Retinal pigment epithelial cell (primary cell): ENCODE measurements at regions not wholly inside any gene's neighbourhood (a gene's known extent, or its start where the extent isn't known, plus 50 kb on each side); places are given as distances from the start of the nearest gene placed in this dataset.

ENCODE experiments used
- DNase-seq: peaks from one replicate; pipeline ENCODE4 v3.0.0-alpha.2; 2010; ENCODE audit warnings: low read depth
- H3K4me3 ChIP-seq: 2 replicates; pipeline ENCODE4 v1.5.1; 2011; ENCODE audit warnings: mild to moderate bottlenecking, low read length, control low read depth, moderate library complexity
- TF ChIP-seq, protein P1 (sequence below): conservative IDR thresholded peaks from 2 replicates; pipeline ENCODE4 v1.5.1; 2011; ENCODE audit warnings: low read depth, low read length, control low read depth, inconsistent platforms

GRCh38 chr5:115378754-115379153 lies 82.3 kb upstream of the CCDC112 start:
- TF ChIP-seq, protein P1, sequence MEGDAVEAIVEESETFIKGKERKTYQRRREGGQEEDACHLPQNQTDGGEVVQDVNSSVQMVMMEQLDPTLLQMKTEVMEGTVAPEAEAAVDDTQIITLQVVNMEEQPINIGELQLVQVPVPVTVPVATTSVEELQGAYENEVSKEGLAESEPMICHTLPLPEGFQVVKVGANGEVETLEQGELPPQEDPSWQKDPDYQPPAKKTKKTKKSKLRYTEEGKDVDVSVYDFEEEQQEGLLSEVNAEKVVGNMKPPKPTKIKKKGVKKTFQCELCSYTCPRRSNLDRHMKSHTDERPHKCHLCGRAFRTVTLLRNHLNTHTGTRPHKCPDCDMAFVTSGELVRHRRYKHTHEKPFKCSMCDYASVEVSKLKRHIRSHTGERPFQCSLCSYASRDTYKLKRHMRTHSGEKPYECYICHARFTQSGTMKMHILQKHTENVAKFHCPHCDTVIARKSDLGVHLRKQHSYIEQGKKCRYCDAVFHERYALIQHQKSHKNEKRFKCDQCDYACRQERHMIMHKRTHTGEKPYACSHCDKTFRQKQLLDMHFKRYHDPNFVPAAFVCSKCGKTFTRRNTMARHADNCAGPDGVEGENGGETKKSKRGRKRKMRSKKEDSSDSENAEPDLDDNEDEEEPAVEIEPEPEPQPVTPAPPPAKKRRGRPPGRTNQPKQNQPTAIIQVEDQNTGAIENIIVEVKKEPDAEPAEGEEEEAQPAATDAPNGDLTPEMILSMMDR, result no peak
- no peak overlapping the region for H3K4me3 ChIP-seq
- DNase-seq, result no peak

GRCh38 chr5:115377468-115378217 lies 81.2 kb upstream of the CCDC112 start:
- no peak overlapping the region for H3K4me3 ChIP-seq
- TF ChIP-seq, protein P1, result peak; percentile 36
- no peak for DNase-seq

DNA sequence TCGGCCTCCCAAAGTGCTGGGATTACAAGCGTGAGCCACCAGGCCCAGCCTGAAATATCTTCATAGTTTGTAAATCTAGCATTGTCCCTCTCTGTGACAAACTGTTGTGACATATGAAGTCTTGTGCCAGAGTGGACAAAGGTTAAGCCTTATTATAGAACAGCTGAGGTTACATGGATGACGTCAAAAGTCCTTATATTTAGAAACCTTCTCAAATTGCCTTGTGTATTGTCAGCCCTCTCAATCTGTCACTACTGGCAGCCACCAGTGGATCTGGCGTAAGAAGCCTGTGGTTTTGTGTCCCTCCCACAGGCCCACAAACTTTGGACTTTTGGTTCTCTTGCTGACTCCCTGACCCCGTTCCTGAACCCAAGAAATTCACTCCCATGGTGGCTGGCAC lies 79.4 kb upstream of the CCDC112 start:
- TF ChIP-seq, protein P1, result no peak
- H3K4me3 ChIP-seq, result no peak overlapping the region
- no peak for DNase-seq

DNA sequence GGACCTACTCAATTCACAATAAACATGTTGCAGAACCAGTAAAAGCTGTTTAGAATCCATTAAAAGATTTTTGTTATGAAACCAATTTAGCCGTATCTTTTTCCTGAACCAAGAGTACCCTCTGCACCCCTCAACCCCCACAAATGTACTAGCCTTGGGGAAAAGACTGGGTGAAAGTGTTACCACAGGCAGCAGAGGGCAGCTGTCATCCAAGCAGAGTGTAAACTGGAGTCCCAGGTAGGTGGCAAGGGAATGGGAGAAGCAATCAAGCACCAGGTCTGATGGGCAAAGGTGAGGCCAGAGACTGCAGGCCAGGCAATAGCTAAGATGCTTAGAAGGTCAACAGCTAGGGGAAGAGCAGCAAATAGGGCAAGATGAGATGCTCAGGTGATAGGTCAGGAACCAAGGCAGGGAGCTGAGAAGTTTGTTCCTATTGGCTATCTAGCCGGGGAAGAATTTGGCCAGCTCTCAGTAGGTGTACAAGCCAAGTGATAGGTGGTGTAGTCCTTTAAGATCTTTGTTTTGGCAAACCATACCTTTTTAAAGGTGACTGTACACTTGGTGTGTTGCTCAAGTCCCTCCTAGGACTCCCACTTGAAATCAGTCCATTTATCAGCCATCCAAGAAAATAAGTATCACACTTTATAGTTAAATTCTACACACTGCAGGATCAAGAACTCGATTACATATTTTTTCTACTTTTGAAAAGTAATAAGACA lies 77.8 kb upstream of the CCDC112 start:
- H3K4me3 ChIP-seq, result no peak overlapping the region
- TF ChIP-seq, protein P1, result peak; percentile 17
- no peak for DNase-seq

- H3K4me3 ChIP-seq, result no peak overlapping the region
- DNase-seq, result no peak
- TF ChIP-seq, protein P1, result no peak
These were observed 75.7 kb upstream of the CCDC112 start for GRCh38 chr5:115372146-115372545.

DNA sequence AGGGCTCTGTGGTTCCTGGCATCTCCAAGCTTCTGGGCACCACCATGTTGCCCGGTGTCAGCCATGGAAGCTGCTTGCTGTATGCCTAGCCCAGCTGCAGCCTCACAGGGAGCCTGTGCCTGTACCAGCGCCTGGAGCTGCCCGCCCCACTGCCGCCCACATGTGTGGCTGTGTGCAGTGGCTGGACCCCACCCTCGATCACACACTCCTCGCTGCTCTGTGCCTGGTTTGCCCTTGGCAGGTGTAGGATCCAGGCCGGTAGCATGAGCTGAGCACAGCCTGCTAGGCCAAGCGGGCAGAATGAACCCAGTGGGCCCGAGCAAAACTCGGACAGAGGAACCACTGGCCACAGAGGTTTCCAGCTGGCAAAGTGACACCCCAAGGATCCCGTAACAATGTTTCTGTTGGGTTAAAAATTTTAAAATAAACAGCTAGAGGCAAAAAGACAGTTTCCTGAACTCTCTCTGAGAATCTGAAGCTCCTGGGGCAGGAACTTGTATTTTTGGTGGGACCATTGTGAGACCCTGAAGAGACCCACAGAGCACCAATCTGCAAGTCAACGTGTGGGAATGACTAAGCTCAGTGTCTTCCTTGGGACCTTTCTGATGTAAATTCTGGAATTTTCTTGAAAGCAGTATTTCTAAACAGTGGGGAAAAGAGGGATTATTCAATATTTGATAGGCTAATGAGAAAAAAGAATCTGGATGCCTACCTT lies 73.1 kb upstream of the CCDC112 start:
- TF ChIP-seq, protein P1, result no peak
- no peak for DNase-seq
- no peak overlapping the region for H3K4me3 ChIP-seq
